Activated T-helper 17 cell treated with anti-CD3 and anti-CD28 coated beads, Interleukin-2, amount 50 U/mL, for 72 hours (primary cell): ENCODE measurements at regions not wholly inside any gene's neighbourhood (a gene's known extent, or its start where the extent isn't known, plus 50 kb on each side); places are given as distances from the start of the nearest gene placed in this dataset.

Experiments
- ATAC-seq: fragments of 150-1000 bp; cut with Tn5 transposase; replicated peaks from 2 replicates; pipeline ENCODE4 v1.10.0; 2021; ENCODE audit warnings: mild to moderate bottlenecking, moderate library complexity
- H3K27ac Mint-ChIP-seq: one replicate; pipeline ENCODE4 v1.8.0; 2022; ENCODE audit warnings: mixed read lengths
- H3K27me3 Mint-ChIP-seq: one replicate; pipeline ENCODE4 v1.8.0; 2022; ENCODE audit warnings: mixed read lengths
- H3K36me3 Mint-ChIP-seq: one replicate; pipeline ENCODE4 v1.8.0; 2022; ENCODE audit warnings: low read depth, mild to moderate bottlenecking, mixed read lengths
- H3K4me1 Mint-ChIP-seq: one replicate; pipeline ENCODE4 v1.8.0; 2022; ENCODE audit warnings: mixed read lengths
- H3K4me3 Mint-ChIP-seq: one replicate; pipeline ENCODE4 v1.8.0; 2022; ENCODE audit warnings: mild to moderate bottlenecking, mixed read lengths
- H3K9me3 Mint-ChIP-seq: one replicate; pipeline ENCODE4 v1.8.0; 2022; ENCODE audit warnings: mixed read lengths

GRCh38 chr4:123996718-123997510 lies 600.3 kb downstream of the SPRY1 start:
- ATAC-seq = no peak

GRCh38 chr4:123997776-123998449 lies 601.3 kb downstream of the SPRY1 start:
- Mint-ChIP-seq H3K4me3 (no peak overlapping the region), H3K36me3 (no peaks in the 10 kb centered on the region), H3K27ac (no peak overlapping the region), H3K9me3 (no peaks in the 10 kb centered on the region), H3K4me1 (no peaks in the 10 kb centered on the region), H3K27me3 (no peaks in the 10 kb centered on the region)
- ATAC-seq = no peak

More at GRCh38 chr4:123996718-123997510, 600.3 kb downstream of the SPRY1 start:
- H3K36me3 Mint-ChIP-seq = no peaks in the 10 kb centered on the region
- no peak overlapping the region for H3K4me3 Mint-ChIP-seq
- H3K4me1 Mint-ChIP-seq = no peaks in the 10 kb centered on the region
- no peaks in the 10 kb centered on the region for H3K9me3 Mint-ChIP-seq
- no peak overlapping the region for H3K27ac Mint-ChIP-seq
- no peaks in the 10 kb centered on the region for H3K27me3 Mint-ChIP-seq

DNA sequence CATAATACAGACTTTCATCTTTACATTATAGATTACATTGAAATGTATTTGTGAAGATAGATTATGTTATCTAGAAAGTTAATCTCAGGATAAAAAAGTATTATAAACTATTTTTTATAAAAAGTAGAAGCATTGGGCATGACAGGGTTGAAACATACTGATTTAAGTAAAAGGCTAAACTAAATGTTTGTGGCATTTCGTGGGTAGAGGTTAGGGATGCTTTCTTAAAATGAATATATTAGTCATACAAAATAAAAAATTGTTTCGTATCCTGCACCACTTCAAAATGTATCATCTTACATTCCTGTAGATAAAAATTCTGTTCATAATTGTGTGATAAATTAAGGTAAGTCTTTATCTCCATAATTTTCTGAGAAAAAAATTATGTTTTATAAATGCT lies 603.6 kb downstream of the SPRY1 start:
- Mint-ChIP-seq H3K27me3 (no peaks in the 10 kb centered on the region), H3K4me1 (no peaks in the 10 kb centered on the region), H3K9me3 (no peaks in the 10 kb centered on the region), H3K27ac (no peak overlapping the region), H3K36me3 (no peaks in the 10 kb centered on the region), H3K4me3 (no peak overlapping the region)
- ATAC-seq = no peak

DNA sequence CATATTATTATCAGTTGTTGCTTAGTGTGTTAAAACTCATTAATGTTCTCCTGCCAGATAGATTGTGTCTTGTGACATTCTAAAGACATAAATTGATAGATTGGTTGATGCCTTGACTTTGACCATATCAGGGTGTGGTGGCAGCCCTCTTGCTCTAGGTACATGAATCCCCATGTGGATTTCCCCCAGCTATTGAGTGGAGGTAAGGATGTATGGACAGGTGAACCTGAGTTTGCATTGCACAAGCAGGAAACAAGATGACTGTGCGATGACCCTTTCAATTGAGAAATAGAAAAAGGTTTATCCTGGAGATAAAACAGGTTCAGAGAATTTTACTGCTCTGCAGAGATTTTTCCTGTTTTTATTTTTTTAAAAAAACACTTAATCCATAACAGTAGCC lies 619.2 kb downstream of the SPRY1 start:
- H3K9me3 Mint-ChIP-seq = peaks cover 3% of the 10 kb centered on the region
- H3K27ac Mint-ChIP-seq = no peak overlapping the region
- no peaks in the 10 kb centered on the region for H3K4me1 Mint-ChIP-seq
- no peaks in the 10 kb centered on the region for H3K36me3 Mint-ChIP-seq
- no peak for ATAC-seq
- H3K4me3 Mint-ChIP-seq = no peak overlapping the region
- H3K27me3 Mint-ChIP-seq = no peaks in the 10 kb centered on the region

DNA sequence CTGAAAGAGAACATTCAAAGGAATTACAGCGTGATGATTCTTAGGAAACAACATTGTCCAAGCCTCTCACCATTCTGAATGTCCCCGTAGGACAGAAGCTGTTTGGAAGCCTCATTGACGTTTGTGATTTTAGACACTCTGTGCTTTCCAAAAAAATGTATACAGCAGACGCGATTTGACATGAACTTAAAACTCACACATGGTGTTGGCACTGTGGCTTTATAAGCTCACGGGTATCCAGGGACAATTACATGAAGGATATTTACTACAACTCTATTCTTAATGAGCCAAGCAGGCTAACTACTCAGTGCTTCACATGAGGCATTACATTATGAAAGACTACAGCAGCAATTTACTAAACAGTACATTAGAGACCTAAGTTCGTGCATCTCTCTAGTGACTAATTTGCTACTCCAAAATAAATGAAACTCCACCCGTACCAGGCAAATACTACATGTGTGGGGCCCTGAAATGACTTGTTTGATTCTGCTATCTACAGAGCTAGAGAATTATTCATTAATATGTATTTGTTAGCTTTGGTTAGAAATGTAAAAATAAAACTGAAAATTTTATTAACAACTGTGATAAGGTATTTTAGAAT lies 620.7 kb downstream of the SPRY1 start:
- H3K36me3 Mint-ChIP-seq = no peaks in the 10 kb centered on the region
- H3K27ac Mint-ChIP-seq = no peak overlapping the region

GRCh38 chr4:124018383-124019317 lies 622.1 kb downstream of the SPRY1 start:
- H3K27me3 Mint-ChIP-seq = no peaks in the 10 kb centered on the region
- no peak overlapping the region for H3K27ac Mint-ChIP-seq
- H3K4me3 Mint-ChIP-seq = no peak overlapping the region
- no peaks in the 10 kb centered on the region for H3K36me3 Mint-ChIP-seq
- H3K9me3 Mint-ChIP-seq = no peaks in the 10 kb centered on the region
- ATAC-seq = peak; percentile 56
- no peaks in the 10 kb centered on the region for H3K4me1 Mint-ChIP-seq

More for the DNA sequence above, 620.7 kb downstream of the SPRY1 start:
- no peaks in the 10 kb centered on the region for H3K27me3 Mint-ChIP-seq
- ATAC-seq = no peak
- peaks cover 3% of the 10 kb centered on the region for H3K9me3 Mint-ChIP-seq
- H3K4me3 Mint-ChIP-seq = no peak overlapping the region
- H3K4me1 Mint-ChIP-seq = no peaks in the 10 kb centered on the region

DNA sequence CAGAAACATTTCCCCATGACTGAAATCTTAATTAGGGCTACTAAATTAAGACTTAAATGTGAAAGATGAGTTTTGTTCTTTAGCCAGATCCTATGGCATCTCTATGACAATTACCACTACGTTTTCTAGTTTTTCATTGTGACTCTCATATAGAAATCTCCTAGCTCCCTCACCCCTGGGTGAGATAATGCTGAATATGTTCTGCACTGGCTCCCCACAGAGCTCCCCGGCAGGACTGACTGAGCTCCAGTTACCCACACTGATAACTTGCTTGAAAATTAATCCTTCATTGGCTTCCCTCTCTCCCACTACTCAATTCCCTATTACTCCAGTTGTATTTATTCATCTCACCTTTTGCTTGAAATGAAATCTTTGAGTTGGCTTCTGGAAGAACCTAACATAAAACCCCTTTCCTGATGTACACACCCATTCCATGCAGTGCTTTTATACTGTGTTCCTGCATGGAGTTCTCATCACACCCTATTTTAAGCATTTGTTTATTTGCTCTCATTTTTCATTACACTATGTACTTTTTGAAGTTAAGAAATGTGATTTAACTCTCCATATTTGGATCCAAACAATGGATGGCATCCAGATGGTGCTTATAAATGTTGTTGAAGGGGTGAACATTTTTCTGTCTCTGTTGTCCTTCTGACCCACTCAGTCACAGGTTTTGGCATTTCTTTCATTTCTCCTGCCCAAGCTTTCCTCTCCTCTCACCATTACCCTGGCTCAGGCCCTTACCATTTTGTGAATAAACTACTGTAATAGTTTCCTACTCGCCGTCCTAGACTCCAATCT lies 623.4 kb downstream of the SPRY1 start:
- H3K36me3 Mint-ChIP-seq = no peaks in the 10 kb centered on the region
- no peaks in the 10 kb centered on the region for H3K9me3 Mint-ChIP-seq
- ATAC-seq = no peak
- H3K4me3 Mint-ChIP-seq = no peak overlapping the region
- H3K4me1 Mint-ChIP-seq = no peaks in the 10 kb centered on the region
- no peak overlapping the region for H3K27ac Mint-ChIP-seq
- no peaks in the 10 kb centered on the region for H3K27me3 Mint-ChIP-seq

GRCh38 chr4:124025000-124025399 lies 628.4 kb downstream of the SPRY1 start:
- ATAC-seq = no peak
- H3K27ac Mint-ChIP-seq = no peak overlapping the region
- H3K36me3 Mint-ChIP-seq = no peaks in the 10 kb centered on the region
- no peaks in the 10 kb centered on the region for H3K27me3 Mint-ChIP-seq
- no peaks in the 10 kb centered on the region for H3K9me3 Mint-ChIP-seq
- no peak overlapping the region for H3K4me3 Mint-ChIP-seq
- no peaks in the 10 kb centered on the region for H3K4me1 Mint-ChIP-seq

- ATAC-seq = no peak
- Mint-ChIP-seq H3K4me1 (no peaks in the 10 kb centered on the region), H3K36me3 (no peaks in the 10 kb centered on the region), H3K9me3 (no peaks in the 10 kb centered on the region), H3K4me3 (no peak overlapping the region), H3K27me3 (no peaks in the 10 kb centered on the region), H3K27ac (no peak overlapping the region)
Observed at GRCh38 chr4:124025428-124025827, 628.8 kb downstream of the SPRY1 start.

DNA sequence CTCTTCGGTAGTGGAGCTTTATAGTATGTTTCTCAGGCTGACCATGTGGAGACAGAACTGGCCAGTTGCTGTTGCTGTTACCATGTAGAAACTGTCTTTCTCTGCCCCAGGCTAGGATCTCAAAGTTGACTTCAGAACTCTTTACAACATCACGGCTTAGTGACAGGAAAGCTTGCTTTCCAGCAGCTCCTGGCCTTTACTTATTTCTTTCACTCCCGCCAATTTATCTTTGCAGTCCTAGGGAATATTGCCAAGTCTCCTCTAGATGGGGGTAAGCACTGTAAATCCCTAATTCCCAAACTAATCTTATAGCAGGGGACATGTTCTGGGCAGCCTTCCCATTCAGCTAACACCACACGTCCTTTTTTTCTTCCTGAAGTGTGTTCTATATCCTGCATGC lies 631.6 kb downstream of the SPRY1 start:
- no peak for ATAC-seq
- no peaks in the 10 kb centered on the region for H3K9me3 Mint-ChIP-seq
- H3K4me1 Mint-ChIP-seq = no peaks in the 10 kb centered on the region
- H3K27ac Mint-ChIP-seq = no peak overlapping the region
- H3K36me3 Mint-ChIP-seq = no peaks in the 10 kb centered on the region
- H3K27me3 Mint-ChIP-seq = no peaks in the 10 kb centered on the region
- no peak overlapping the region for H3K4me3 Mint-ChIP-seq

DNA sequence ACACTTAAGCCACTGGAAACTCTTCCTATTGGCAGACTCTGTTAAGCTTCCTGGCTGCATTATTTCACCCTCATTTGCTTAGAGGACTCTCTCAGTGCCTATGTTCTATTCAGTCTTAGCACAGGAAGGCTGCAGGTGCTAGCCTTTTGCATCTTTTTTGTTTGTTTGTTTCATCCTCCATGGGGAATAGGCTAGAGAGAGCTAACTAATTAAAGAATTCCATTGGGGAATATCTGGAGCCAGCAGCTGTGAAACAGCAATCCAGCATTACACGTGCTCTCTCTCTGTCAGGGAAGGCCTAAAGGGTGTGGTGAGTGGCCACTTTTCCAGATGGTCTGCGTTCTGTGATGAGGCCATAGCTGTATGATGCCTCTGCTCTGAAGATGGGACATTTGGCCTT lies 633.6 kb downstream of the SPRY1 start:
- no peak for ATAC-seq
- H3K36me3 Mint-ChIP-seq = no peaks in the 10 kb centered on the region
- H3K27me3 Mint-ChIP-seq = no peaks in the 10 kb centered on the region
- H3K4me1 Mint-ChIP-seq = no peaks in the 10 kb centered on the region
- no peak overlapping the region for H3K27ac Mint-ChIP-seq
- no peaks in the 10 kb centered on the region for H3K9me3 Mint-ChIP-seq
- no peak overlapping the region for H3K4me3 Mint-ChIP-seq

- H3K27me3 Mint-ChIP-seq = no peaks in the 10 kb centered on the region
- ATAC-seq = no peak
- H3K9me3 Mint-ChIP-seq = no peaks in the 10 kb centered on the region
- no peaks in the 10 kb centered on the region for H3K36me3 Mint-ChIP-seq
- no peak overlapping the region for H3K27ac Mint-ChIP-seq
- no peaks in the 10 kb centered on the region for H3K4me1 Mint-ChIP-seq
- no peak overlapping the region for H3K4me3 Mint-ChIP-seq
Observed at GRCh38 chr4:124032035-124032434, 635.4 kb downstream of the SPRY1 start.

DNA sequence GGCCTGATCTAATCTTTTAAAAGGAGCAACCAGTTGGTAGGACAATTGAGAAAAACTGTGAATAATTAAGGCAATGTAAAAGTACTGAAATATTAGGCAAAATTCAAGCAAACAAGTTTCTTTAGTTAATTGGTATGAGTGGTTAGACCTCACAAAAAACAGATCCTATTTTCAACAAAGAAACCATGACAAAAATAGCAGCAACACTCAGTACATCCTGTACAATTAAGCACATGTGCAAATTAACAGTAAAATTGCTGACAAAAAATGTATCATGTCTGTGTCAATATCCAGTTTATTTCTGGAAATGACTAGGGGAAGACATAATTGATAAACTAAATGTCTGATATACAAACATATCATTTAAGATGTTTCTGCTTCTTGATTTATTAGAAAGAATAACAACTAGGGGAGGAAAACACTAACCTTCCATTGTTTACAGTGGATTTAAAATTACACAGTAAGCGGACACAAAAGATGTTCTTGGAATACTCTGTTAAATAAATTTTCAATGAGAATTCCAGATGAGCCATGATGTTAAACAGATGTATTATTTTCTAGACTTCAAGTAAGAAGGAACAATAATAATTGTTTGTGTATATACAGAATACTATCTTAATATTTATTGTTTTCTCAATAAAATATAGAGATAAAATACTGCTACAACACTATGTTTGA lies 638.9 kb downstream of the SPRY1 start:
- Mint-ChIP-seq H3K4me1 (no peaks in the 10 kb centered on the region), H3K9me3 (no peaks in the 10 kb centered on the region), H3K36me3 (no peaks in the 10 kb centered on the region), H3K27ac (no peak overlapping the region), H3K4me3 (no peak overlapping the region), H3K27me3 (no peaks in the 10 kb centered on the region)
- no peak for ATAC-seq
